Endothelial cell of umbilical vein (primary cell): ENCODE measurements at regions not wholly inside any gene's neighbourhood (a gene's known extent, or its start where the extent isn't known, plus 50 kb on each side); places are given as distances from the start of the nearest gene placed in this dataset.

Source experiments
- BruUV-seq: library from RNA; stranded (reverse); fragments of 400-500 nt; replicated peaks from 2 replicates; lab custom pipeline; 2021; lab: Mats Ljungman, UMichigan
- CTCF ChIA-PET: fragments of 300-600, 350-600 bp; sonication (Branson Sonifier 250); formaldehyde crosslinking; loops from one replicate; lab custom pipeline; 2021; ENCODE audit warnings: antibody characterized with exemption, inconsistent platforms; lab: Charles Lee
- POLR2A ChIA-PET: fragments of 300-600, 350-600 bp; sonication (Branson Sonifier 250); formaldehyde crosslinking; loops from one replicate; lab custom pipeline; 2021; ENCODE audit warnings: antibody characterized with exemption, inconsistent platforms; lab: Charles Lee
- DNase-seq: peaks from one replicate; pipeline ENCODE4 v3.0.0-alpha.2; 2011; ENCODE audit warnings: low read depth, low spot score
- FAIRE-seq: peaks from 2 replicates; lab custom pipeline; 2011; peaks lifted over from hg19 to GRCh38; lab: Jason Lieb, UNC
- H2AFZ ChIP-seq: 2 replicates; pipeline ENCODE4 v1.6.0; 2012; ENCODE audit warnings: low read depth, low read length, control low read depth, inconsistent platforms
- H3K27ac ChIP-seq: 2 replicates; pipeline ENCODE4 v1.5.1; 2011; ENCODE audit warnings: low read depth, mild to moderate bottlenecking, control low read depth, low read length, moderate library complexity; ENCODE audit not compliant: insufficient read depth
- H3K27me3 ChIP-seq, 2 experiments: 2 replicates each; pipeline versions ENCODE4 v1.6.0 to v1.6.1; 2011; ENCODE audit warnings: low read length in 2 of 2, mixed read lengths in 1 of 2; ENCODE audit not compliant: control insufficient read depth in 2 of 2, insufficient read depth in 2 of 2
- H3K36me3 ChIP-seq, 2 experiments: 2 replicates in 1 of 2; 3 replicates in 1 of 2; pipeline ENCODE4 v1.5.1; 2011; ENCODE audit warnings: low read length in 2 of 2, mild to moderate bottlenecking in 1 of 2, moderate library complexity in 1 of 2; ENCODE audit not compliant: control insufficient read depth in 2 of 2, insufficient read depth in 2 of 2; ENCODE audit errors: extremely low read depth in 1 of 2
- H3K4me1 ChIP-seq: 3 replicates; pipeline ENCODE4 v1.5.1; 2011; ENCODE audit warnings: mild to moderate bottlenecking, low read length; ENCODE audit not compliant: control insufficient read depth, insufficient read depth; ENCODE audit errors: extremely low read depth
- H3K4me2 ChIP-seq: 2 replicates; pipeline ENCODE4 v1.6.1; 2011; ENCODE audit warnings: low read length, control low read depth, mixed read lengths; ENCODE audit not compliant: insufficient read depth
- H3K4me3 ChIP-seq, 3 experiments: fragments of 200-600 bp in 1 of 3; sonication (generic), shearing (Covaris generic) in 1 of 3; replicated peaks in 1 of 3; 2 replicates each; pipeline ENCODE4 v1.5.1; 2011 to 2016; ENCODE audit warnings: control low read depth in 3 of 3, low read length in 3 of 3, mild to moderate bottlenecking in 2 of 3, inconsistent platforms in 1 of 3, low read depth in 1 of 3, moderate library complexity in 1 of 3; ENCODE audit not compliant: insufficient read depth in 1 of 3
- H3K79me2 ChIP-seq: 2 replicates; pipeline ENCODE4 v1.6.0; 2012; ENCODE audit warnings: low read length, inconsistent platforms; ENCODE audit not compliant: control insufficient read depth, insufficient read depth
- H3K9ac ChIP-seq: replicated peaks from 2 replicates; pipeline ENCODE3; 2011; ENCODE audit warnings: low read length, control low read depth; ENCODE audit not compliant: insufficient read depth; ENCODE audit errors: extremely low read depth
- H3K9me1 ChIP-seq: replicated peaks from 3 replicates; pipeline ENCODE4 v1.6.0; 2011; ENCODE audit warnings: mild to moderate bottlenecking, low read length; ENCODE audit not compliant: control insufficient read depth, insufficient read depth; ENCODE audit errors: extremely low read depth
- H3K9me3 ChIP-seq: replicated peaks from 2 replicates; pipeline ENCODE4 v1.5.1; 2012; ENCODE audit warnings: low read length, inconsistent platforms; ENCODE audit not compliant: control insufficient read depth, insufficient read depth
- H4K20me1 ChIP-seq: replicated peaks from 2 replicates; pipeline ENCODE3; 2011; ENCODE audit warnings: mild to moderate bottlenecking, low read length; ENCODE audit not compliant: control insufficient read depth, insufficient read depth; ENCODE audit errors: extremely low read depth
- CTCF ChIP-seq, 2 donors: IDR thresholded peaks; 1 replicate in 1 of 2; 2 replicates in 1 of 2; pipeline ENCODE4 v1.5.1; 2011; ENCODE audit warnings: low read length in 2 of 2, mild to moderate bottlenecking in 2 of 2, moderate library complexity in 2 of 2, control low read depth in 1 of 2, inconsistent platforms in 1 of 2, low read depth in 1 of 2; ENCODE audit not compliant: insufficient read depth in 1 of 2; ENCODE audit errors: extremely low read depth in 1 of 2
- EZH2 ChIP-seq: IDR thresholded peaks from 2 replicates; pipeline ENCODE4 v1.6.1; 2012; ENCODE audit warnings: borderline replicate concordance, low read depth, mild to moderate bottlenecking, moderate library complexity, low read length, inconsistent platforms; ENCODE audit not compliant: severe bottlenecking
- FOS ChIP-seq: IDR thresholded peaks from 2 replicates; pipeline ENCODE4 v1.6.1; 2011; ENCODE audit warnings: mild to moderate bottlenecking, low read length, moderate library complexity, borderline replicate concordance; ENCODE audit not compliant: insufficient read depth
- GATA2 ChIP-seq: IDR thresholded peaks from 2 replicates; pipeline ENCODE4 v1.7.0; 2011; ENCODE audit warnings: low read depth, mild to moderate bottlenecking, moderate library complexity, mixed read lengths, low read length; ENCODE audit not compliant: insufficient read length, insufficient read depth
- JUN ChIP-seq: IDR thresholded peaks from 2 replicates; pipeline ENCODE4 v1.6.1; 2011; ENCODE audit warnings: borderline replicate concordance, low read depth; ENCODE audit not compliant: insufficient read length, insufficient read depth
- MAX ChIP-seq: IDR thresholded peaks from 2 replicates; pipeline ENCODE4 v1.6.1; 2011; ENCODE audit not compliant: insufficient read depth, insufficient read length
- MYC ChIP-seq: IDR thresholded peaks from one replicate; pipeline ENCODE4 v1.6.1; 2011; ENCODE audit warnings: mild to moderate bottlenecking, low read depth, low read length
- POLR2A ChIP-seq: IDR thresholded peaks from 2 replicates; pipeline ENCODE4 v1.6.1; 2012; ENCODE audit warnings: low read depth, mild to moderate bottlenecking, control low read depth, low read length
- POLR2AphosphoS5 ChIP-seq: IDR thresholded peaks from 2 replicates; pipeline ENCODE4 v1.6.1; 2012; ENCODE audit warnings: low read depth, mild to moderate bottlenecking, control low read depth, low read length, moderate library complexity; ENCODE audit not compliant: insufficient read depth
- dilution Hi-C: fragments of 300-500 bp; cut with MboI; formaldehyde crosslinking; loops from one replicate; pipeline ENCODE4 v1.15.0; 2019; ENCODE audit warnings: low sequenced_read_pairs; ENCODE audit not compliant: extremely low pct_ligation_motif_present
- intact Hi-C: fragments of 100-400 bp; cut with micrococcal nuclease; formaldehyde crosslinking; loops from one replicate; pipeline ENCODE4 v1.10.0; 2022

- Histone ChIP-seq H3K4me3 (no peak overlapping the region), H3K36me3 (no peaks in the 10 kb centered on the region), H3K9me1 (no peaks in the 10 kb centered on the region), H3K4me2 (no peak overlapping the region), H3K79me2 (no peaks in the 10 kb centered on the region), H3K4me1 (no peaks in the 10 kb centered on the region), H3K9ac (no peak overlapping the region), H4K20me1 (no peaks in the 10 kb centered on the region), H3K27ac (no peak overlapping the region), H3K27me3 (no peaks in the 10 kb centered on the region), H2AFZ (no peak overlapping the region), H3K9me3 (no peaks in the 10 kb centered on the region)
- BruUV-seq = no TSS peak
- TF ChIP-seq POLR2A = no peak
- no peak for TF ChIP-seq FOS
- TF ChIP-seq CTCF (IDR thresholded peaks at IDR 0.05; ENCODE audit: extremely low read depth in 1 of 2, insufficient read depth in 1 of 2, low read depth in 1 of 2, low read length in 2 of 2) = no peak
- no peak for TF ChIP-seq MAX
- no peak for TF ChIP-seq MYC
- TF ChIP-seq GATA2 = no peak
- TF ChIP-seq POLR2AphosphoS5 = no peak
- no peak for TF ChIP-seq JUN
- TF ChIP-seq EZH2 = no peak
- FAIRE-seq (no peak), DNase-seq (no peak)
- POLR2A ChIA-PET = no interaction called here
- intact Hi-C loops (no loop called here), dilution Hi-C loops (no loop called here)
- CTCF ChIA-PET = interaction anchor here (1.4 kb wide), 1 partner anchor 120 kb away, joined by 3 read pairs; no protein-coding TSS in a partner anchor
Measured at GRCh38 chr6:121584586-121585369, 149.3 kb downstream of the GJA1 start.
